Gastroesophageal sphincter (tissue), 3 donors: ENCODE measurements at regions not wholly inside any gene's neighbourhood (a gene's known extent, or its start where the extent isn't known, plus 50 kb on each side); places are given as distances from the start of the nearest gene placed in this dataset.
"Not testable (repeated sequence)": the region's sequence is repeated elsewhere in the genome, so short reads cannot be mapped to it uniquely, and the experiment has no call there.

Experiments
- CTCF ChIP-seq, 4 experiments: fragments of 200-600 bp in 2 of 4; fragments of 450-650 bp in 2 of 4; sonication (generic) in 1 of 4; IDR thresholded peaks; one replicate each; pipeline ENCODE4 v1.5.1; 2017 to 2019; ENCODE audit warnings: antibody characterized with exemption in 4 of 4, mild to moderate bottlenecking in 2 of 4, moderate library complexity in 2 of 4
- POLR2A ChIP-seq, 2 donors: fragments of 450-650 bp; IDR thresholded peaks; one replicate each; pipeline ENCODE4 v1.6.1; 2017; ENCODE audit warnings: antibody characterized with exemption in 2 of 2, mild to moderate bottlenecking in 2 of 2, moderate library complexity in 1 of 2
- POLR2AphosphoS5 ChIP-seq: sonication (generic); formaldehyde crosslinking; IDR thresholded peaks from one replicate; pipeline ENCODE4 v1.6.1; 2017; ENCODE audit warnings: antibody characterized with exemption

DNA sequence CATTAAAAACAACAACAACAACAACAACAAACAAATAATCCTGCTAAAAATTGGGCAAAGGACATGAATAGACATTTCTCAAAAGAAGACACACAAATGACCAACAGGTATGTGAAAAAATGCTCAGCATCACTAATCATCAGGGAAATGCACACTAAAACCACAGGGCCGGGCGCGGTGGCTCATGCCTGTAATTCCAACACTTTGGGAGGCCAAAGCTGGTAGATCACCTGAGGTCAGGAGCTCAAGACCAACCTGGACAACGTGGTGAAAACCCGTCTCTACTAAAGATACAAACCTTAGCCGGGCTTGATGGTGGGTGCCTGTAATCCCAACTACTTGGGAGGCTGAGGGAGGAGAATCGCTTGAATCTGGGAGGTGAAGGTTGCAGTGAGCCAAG lies 103.6 kb downstream of the C11orf87 start:
- not testable (repeated sequence) for TF ChIP-seq CTCF (IDR thresholded peaks at IDR 0.05); POLR2AphosphoS5; POLR2A (IDR thresholded peaks at IDR 0.05)
